GM18511 (cell line): ENCODE measurements at regions not wholly inside any gene's neighbourhood (a gene's known extent, or its start where the extent isn't known, plus 50 kb on each side); places are given as distances from the start of the nearest gene placed in this dataset.
"Not testable (repeated sequence)": the region's sequence is repeated elsewhere in the genome, so short reads cannot be mapped to it uniquely, and the experiment has no call there.

Experiments
- ATAC-seq: cut with Tn5 transposase; IDR thresholded peaks from one replicate; pipeline ENCODE4 v1.9.1; 2021; ENCODE audit warnings: mild to moderate bottlenecking, moderate library complexity; ENCODE audit not compliant: unreplicated experiment

DNA sequence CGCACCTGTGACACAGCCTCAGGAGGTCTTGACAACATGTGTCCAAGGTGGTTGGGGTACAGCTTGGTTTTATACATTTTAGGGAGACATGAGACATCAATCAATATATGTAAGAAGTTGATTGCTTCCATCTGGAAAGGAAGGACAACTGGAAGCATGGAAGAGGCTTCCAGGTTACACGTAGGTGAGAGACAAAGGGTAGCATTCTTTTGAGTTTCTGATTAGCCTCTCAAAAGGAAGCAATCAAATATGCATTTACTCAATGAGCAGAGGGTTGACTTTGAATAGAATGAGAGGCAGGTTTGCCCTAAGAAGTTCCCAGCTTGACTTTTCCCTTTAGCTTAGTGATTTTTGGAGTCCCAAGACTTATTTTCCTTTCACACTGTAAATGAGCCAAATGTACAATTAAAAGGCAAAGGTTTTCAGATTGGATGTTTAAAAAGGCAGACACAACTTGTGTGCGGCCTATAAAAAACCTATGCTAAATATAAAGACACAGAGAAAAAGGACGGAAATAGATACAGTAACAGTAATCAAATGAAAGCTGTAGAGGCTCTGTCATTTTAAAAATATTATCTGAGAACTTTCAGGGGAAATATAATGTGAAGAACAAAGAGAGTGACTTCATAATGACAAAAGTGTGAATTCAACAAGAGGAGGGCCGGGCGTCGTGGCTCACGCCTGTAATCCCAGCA is 65.7 kb upstream of the LANCL2 start:
- no peak for ATAC-seq

DNA sequence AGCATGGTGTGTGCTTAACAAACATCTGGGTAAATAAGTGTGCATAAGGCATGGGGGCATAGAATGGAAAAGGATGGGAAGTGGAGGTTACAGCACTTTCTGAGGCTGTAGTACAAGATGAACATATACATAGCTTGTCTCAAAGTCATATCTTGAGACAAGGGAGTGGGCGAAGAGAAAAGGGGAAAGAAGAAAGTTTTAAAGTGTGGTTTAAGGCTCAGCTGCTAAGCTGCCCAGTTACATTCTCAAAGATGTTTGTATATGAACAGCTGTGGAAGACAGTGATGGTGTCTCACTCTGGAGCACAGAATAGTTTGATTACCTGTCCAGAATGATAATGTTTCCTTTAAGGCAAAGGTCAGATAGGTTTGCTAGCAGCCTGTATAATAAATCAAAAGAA is 61.9 kb upstream of the LANCL2 start:
- no peak for ATAC-seq

DNA sequence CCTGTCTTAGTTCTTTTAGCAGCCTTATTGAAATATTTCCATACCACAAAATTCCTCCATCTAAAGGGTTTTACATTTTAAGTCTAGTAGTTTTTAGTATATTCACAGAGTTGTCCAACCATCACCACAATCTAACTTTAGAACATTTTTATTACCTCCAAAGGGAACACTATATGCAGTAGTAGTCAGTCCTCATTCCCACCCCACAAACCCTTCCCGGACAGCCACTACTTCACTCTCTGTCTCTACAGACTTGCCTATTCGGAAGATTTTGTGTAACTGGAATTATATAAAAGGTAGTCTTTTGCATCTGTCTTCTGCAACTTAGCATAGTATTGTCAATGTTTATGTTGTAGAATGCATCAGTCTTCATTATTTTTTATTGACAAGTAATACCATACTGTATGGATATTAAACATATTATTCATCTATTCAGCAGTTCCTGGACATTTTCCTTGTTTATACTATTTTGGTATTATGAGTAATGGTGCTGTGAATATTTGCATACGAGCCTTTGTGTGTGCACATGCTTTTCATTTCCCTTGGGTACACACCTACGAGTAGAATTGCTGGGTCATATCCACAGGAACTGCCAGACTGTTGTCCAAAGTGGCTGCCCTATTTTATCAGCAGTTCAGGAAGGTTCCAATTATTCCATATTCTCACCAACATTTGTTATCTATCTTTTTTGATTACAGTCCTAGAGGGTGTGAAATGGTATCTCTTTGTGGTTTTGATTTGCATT is 60.9 kb upstream of the LANCL2 start:
- ATAC-seq, result no peak

DNA sequence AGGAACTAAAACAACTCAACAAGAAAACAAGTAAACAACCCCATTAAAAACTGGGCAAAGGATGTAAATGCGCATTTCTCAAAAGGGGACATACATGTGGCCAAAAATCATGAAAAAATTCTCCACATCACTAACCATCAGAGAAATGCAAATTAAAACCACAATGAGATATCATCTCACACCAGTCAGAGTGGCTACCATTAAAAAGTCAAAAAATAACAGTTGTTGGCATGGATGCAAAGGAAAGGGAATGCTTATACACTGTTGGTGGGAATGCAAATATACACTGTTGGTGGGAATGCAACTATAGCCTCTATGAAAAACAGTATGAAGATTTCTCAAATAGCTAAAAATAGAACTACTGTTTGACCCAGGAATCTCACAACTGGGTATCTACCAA is 60.0 kb upstream of the LANCL2 start:
- ATAC-seq, result no peak

DNA sequence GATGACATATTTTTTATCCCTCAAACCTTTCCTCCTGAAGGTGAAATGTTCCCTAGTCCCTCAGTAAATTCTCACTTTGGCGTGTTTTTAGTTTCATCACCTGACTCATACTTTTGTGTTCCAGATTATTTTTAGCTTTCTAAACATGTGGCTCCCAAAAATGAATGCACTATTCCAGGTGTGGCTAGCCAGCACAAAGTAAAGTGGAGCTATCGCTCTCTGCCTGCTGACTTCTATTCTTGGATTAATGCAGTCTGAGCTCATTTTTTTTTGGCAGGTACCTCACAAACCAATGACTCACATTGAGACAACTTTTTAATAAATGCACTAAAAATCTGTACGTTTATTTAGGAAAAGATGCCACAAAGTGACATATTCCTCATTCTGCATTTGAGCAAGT is 58.8 kb upstream of the LANCL2 start:
- ATAC-seq, result no peak

DNA sequence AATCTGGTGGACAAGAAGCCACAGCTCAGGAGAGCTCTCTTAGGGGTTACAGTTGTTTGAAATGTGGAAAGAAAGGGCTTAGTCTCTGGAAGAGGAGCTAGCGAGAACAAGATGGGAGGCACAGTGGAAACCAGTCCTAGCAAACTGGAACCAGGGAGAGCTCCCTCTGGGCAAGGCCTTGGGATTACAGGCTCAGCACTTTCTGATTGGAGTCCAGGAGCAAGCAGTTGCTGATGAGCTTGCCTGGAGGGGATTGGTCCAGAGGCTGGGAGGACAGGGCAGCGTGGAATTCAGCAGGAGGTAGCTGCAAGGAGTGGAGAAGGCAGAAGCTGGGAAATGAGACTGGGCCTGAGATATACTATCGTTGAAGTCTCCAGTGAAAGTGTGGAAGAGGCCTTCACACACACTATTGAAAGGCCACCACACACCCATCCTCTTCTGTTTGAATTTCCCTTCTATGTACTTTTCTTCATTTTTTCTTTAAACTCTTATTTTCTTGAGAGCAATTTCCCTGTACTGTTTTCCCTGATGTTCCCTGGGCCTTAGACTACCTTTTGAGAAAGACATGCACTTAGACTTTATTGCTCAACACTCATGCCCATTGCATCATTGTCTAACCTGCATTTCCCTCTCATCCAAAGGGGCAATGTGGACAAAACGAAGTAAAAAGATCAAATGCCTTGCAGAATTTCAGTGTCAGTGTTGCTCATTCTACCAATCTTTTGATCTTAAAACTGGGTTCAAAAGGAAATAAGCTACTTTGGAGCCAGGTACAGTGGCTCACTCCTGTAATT is 57.8 kb upstream of the LANCL2 start:
- ATAC-seq, result no peak

DNA sequence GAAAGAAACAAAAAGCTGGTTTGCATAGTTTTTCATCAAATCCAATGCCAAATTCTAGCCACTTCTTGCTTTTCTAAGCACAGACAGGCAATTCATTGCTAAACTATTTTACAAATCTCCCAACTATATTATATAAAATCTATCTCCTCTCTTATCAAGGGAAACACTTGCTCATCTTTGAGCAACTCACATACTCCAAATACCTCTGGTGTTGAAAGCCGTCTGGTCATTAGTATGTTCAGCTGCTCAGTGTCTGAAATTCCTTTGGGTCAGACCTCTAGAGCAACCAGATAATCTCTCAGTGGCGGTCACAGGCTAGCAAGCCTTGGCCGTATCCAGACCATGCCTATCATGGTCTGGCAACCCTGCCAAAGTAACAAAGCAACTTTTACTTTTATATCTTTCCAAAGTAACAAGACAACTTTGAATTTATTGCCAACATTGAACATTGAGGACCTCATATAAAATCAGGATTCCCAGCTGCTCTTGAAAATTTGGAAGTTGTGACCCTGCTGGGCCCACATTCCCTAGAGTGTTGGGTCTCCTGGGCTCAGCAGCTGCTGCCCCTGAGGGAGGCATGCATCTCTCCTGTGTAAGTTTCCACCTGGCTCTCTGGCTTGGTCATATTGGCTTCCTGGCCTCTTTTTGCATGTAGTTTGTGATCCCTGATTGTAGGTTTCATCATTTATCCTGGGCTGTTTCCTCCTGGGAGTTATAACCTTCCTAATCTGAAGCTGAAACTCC is 56.8 kb upstream of the LANCL2 start:
- peak; percentile 3 for ATAC-seq

DNA sequence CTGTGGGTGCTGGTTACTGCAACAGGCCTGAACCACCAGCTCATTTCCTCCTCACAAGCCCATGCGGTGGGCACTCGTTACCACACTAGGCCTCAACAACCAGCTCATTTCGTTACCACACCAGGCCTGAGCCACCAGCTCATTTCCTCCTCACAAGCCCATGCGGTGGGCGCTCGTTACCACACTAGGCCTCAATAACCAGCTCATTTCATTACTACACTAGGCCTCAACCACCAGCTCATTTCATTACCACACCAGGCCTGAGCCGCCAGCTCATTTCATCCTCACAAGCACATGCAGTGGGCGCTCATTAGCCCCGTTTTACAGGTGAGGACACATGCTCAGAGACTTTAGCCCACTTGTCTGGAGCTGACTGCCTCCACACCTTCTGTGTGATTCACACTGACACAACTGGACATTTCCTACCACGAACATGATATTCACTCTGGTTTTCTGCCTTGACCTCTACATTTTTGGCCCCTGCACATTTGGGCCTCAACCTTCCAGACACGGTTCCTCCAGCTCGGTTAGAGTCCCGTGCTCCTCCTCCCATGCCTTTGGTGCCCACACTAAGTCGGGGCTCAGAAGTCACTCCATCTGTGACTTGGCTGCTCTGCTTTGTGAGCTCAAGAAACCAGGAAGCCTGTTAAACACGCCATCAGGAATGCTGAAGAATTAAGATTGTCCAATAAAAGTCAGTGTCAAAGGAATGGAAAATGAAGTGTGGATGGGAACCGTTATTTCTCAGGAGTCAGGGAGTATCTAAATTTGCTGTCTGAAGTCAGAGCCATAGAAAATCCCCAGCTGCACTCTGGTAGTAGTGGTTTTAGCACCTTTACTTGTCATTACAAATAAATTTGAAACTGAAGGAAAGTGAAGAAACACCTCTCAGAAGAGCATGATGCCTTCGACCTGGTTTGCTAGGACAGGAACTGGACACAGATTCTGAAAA is 55.8 kb upstream of the LANCL2 start:
- ATAC-seq, result peak; percentile 87

DNA sequence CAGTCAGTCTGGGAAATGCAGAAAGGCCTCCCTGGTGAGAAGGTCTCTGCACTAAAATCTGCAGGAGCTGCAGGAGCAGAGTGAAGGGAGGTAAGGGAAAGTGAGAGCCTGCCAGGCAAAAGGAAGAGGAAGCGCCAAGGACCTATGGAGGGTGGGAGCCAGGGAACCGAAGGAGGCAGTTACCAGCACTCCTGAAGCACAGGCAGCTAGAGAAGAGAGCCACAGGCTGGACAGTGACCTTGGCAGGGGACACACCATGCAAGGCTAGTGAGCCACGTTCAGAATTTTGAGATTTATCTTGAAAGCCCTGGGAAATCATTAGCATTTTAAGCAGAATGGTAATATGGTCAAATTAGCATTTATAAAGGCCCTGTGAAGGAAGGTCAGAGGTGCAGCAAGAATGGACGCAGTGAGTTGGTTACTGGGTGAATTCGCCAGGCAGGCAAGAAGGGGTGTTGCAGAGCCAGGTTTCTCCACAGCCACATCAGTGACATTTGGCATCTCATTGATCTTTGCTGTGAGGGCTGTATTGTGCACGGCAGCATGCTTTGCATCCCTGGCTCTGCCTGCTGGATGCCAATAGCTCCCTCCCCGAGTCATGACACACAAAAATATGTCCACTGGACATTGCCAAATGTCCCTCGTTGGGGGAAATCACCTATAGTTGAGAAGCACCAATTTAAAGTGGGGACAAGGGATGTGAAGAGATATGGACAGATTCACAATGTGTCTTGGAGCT is 54.7 kb upstream of the LANCL2 start:
- ATAC-seq, result no peak

DNA sequence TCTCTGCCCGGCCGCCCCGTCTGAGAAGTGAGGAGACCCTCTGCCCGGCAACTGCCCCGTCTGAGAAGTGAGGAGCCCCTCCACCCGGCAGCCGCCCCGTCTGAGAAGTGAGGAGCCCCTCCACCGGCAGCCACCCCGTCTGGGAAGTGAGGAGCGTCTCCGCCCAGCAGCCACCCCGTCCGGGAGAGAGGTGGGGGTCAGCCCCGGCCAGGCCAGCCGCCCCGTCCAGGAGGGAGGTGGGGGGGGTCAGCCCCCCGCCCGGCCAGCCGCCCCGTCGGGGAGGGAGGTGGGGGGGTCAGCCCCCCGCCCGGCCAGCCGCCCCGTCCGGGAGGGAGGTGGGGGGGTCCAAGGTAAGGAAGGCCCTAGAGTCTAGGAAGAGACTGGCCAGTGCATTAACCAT is 53.2 kb upstream of the LANCL2 start:
- not testable (repeated sequence) for ATAC-seq

DNA sequence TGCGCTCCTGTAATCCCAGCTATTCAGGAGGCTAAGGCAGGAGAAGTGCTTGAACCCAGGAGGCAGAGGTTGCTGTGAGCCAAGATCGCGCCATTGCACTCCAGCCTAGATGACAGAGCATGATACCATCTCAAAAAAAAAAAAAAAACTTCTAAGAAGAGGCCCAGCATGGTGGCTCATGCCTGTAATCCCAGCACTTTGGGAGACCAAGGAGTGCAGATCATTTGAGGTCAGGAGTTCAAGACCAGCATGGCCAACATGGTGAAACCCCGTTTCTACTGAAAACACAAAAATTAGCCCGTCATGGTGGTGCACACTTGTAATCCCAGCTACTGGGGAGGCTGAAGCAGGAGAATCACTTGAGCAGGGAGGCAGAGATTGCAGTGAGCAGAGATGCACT is 51.5 kb upstream of the LANCL2 start:
- ATAC-seq, result not testable (repeated sequence)

DNA sequence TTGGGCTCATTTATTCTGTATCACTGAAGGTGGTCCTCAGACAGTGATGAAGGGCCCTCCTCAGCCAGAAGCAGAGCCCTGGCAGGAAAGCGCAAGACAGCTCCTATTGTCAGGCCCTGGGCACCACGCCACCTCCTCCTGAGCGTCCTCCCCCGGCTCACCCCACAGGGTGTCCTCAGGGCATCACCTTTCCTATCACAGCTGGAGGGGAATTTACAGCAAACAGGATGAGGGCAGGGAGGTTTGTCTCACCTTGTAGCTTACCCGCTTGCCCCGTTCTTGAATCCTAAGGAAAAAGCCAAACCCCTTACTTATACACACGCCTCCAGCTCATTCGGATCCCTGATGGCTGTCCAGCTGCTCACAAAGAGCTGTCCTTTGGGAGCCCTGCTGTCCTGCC is 50.2 kb upstream of the LANCL2 start:
- ATAC-seq, result no peak
